PC-3 (cell line): ENCODE measurements at regions not wholly inside any gene's neighbourhood (a gene's known extent, or its start where the extent isn't known, plus 50 kb on each side); places are given as distances from the start of the nearest gene placed in this dataset.

Experiments used
- ATAC-seq: fragments of 200-7000 bp; cut with Tn5 transposase; 2 replicates; pipeline ENCODE4 v1.9.1; 2020; ENCODE audit warnings: mild to moderate bottlenecking, moderate library complexity
- BruUV-seq: library from RNA; stranded (reverse); fragments of 400-500 nt; replicated peaks from 2 replicates; lab custom pipeline; 2021; lab: Mats Ljungman, UMichigan
- CTCF ChIA-PET: fragments of 300-600 bp; sonication (Branson Sonifier 250); formaldehyde crosslinking; loops from one replicate; lab custom pipeline; 2022; ENCODE audit warnings: antibody characterized with exemption; lab: Charles Lee
- POLR2A ChIA-PET: fragments of 300-600 bp; sonication (Branson Sonifier 250); formaldehyde crosslinking; loops from one replicate; lab custom pipeline; 2022; ENCODE audit warnings: antibody characterized with exemption; ENCODE audit not compliant: unreplicated experiment; lab: Charles Lee
- DNase-seq: peaks from one replicate; pipeline ENCODE4 v3.0.0-alpha.2; 2015
- H2AFZ ChIP-seq: fragments of 300-600 bp; sonication (generic); 2 replicates; pipeline ENCODE4 v1.6.0; 2016; ENCODE audit warnings: antibody characterized with exemption, low read length
- H3F3A ChIP-seq: fragments of 300-600 bp; sonication (generic); one replicate; pipeline ENCODE4 v1.6.0; 2017; ENCODE audit warnings: antibody characterized with exemption, low read length, control low read depth, mild to moderate bottlenecking; ENCODE audit not compliant: unreplicated experiment
- H3K27ac ChIP-seq: fragments of 300-600 bp; sonication (generic); 2 replicates; pipeline ENCODE4 v1.5.1; 2016; ENCODE audit warnings: mild to moderate bottlenecking, low read length
- H3K27me3 ChIP-seq: fragments of 300-600 bp; sonication (generic); 2 replicates; pipeline ENCODE4 v1.6.1; 2016; ENCODE audit warnings: low read length, mixed read lengths
- H3K36me3 ChIP-seq: fragments of 300-600 bp; sonication (generic); 2 replicates; pipeline ENCODE4 v1.6.1; 2016; ENCODE audit warnings: low read depth, mixed run types, low read length, mixed read lengths
- H3K4me1 ChIP-seq: fragments of 300-600 bp; sonication (generic); 2 replicates; pipeline ENCODE4 v1.5.1; 2016; ENCODE audit warnings: low read length; ENCODE audit not compliant: insufficient read depth
- H3K4me2 ChIP-seq: fragments of 300-600 bp; sonication (generic); 2 replicates; pipeline ENCODE4 v1.6.0; 2016; ENCODE audit warnings: low read length
- H3K4me3 ChIP-seq: fragments of 300-600 bp; sonication (generic); 2 replicates; pipeline ENCODE4 v1.5.1; 2016; ENCODE audit warnings: mild to moderate bottlenecking, low read length, mixed read lengths
- H3K79me2 ChIP-seq: fragments of 300-600 bp; sonication (generic); 2 replicates; pipeline ENCODE4 v1.6.1; 2017; ENCODE audit warnings: low read length, mixed read lengths
- H3K9ac ChIP-seq: fragments of 300-600 bp; sonication (generic); 2 replicates; pipeline ENCODE4 v1.6.0; 2016; ENCODE audit warnings: mild to moderate bottlenecking, low read length
- H3K9me2 ChIP-seq: fragments of 300-600 bp; sonication (generic); replicated peaks from 2 replicates; pipeline ENCODE4 v1.6.1; 2016; ENCODE audit warnings: mixed run types, low read length, mixed read lengths
- H3K9me3 ChIP-seq: fragments of 300-600 bp; sonication (generic); 2 replicates; pipeline ENCODE4 v1.6.1; 2016; ENCODE audit warnings: low read length, mixed read lengths
- H4K20me1 ChIP-seq: fragments of 300-600 bp; sonication (generic); 2 replicates; pipeline ENCODE4 v1.6.1; 2016; ENCODE audit warnings: low read length, mixed read lengths
- EZH2 ChIP-seq: fragments of 300-600 bp; sonication (generic); IDR thresholded peaks from one replicate; pipeline ENCODE4 v1.6.1; 2017; ENCODE audit warnings: antibody characterized with exemption, mild to moderate bottlenecking, low read length; ENCODE audit not compliant: unreplicated experiment
- EZH2phosphoT487 ChIP-seq: fragments of 300-600 bp; sonication (generic); IDR thresholded peaks from 2 replicates; pipeline ENCODE4 v1.6.1; 2018; ENCODE audit warnings: mild to moderate bottlenecking, antibody characterized with exemption, low read length, borderline replicate concordance
- intact Hi-C: fragments of 100-400 bp; cut with micrococcal nuclease; formaldehyde crosslinking; loops from 2 replicates; pipeline ENCODE4 v1.9.0; 2023
- TF ChIP-seq, protein P1 (sequence below): fragments of 300-600 bp; sonication (generic); conservative IDR thresholded peaks from 2 replicates; pipeline ENCODE4 v1.5.1; 2017; ENCODE audit warnings: antibody characterized with exemption, low read depth, mild to moderate bottlenecking, low read length

DNA sequence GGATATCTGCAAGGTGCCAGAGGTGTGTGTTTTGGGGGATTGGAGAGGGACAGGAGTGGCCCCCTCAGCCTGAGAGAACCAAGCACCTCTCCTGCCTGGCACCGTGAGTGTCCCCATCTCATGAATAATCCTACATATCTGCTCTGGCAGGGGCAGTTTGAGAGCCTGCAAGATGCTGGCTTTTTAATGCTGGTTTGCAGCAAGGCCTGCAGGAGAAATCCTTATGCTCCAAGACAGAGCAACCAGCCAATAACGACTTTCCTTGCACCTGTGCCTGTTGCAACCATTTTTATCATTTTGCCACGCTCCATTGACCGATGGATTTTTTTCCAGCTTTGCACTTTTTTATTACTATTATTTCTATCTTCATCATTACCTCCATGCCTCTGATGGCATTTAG, 259.4 kb upstream of the SKOR2 start:
- intact Hi-C loops = no loop called here

DNA sequence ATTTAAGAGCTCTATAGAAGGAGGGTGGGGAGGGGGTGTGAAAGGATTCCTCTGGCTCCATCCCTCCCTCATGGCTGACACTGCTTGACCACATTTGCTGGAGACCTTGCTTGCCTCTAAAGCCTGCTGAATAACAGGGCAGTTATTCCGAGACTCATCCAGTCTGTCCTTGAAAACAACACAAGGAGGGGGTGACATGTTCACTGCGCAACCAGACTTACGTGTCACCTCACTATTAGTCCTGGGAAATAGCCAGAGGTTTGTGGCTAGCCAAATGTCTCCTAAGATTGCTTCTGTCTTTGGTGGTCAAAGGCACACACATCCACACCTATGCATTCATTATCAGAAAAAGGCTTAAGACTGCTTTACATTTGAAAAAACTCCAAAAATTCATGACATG, 256.2 kb upstream of the SKOR2 start:
- no peak overlapping the region for H2AFZ ChIP-seq
- intact Hi-C loops = no loop called here
- no peak overlapping the region for H3K27ac ChIP-seq
- no peak overlapping the region for H3K4me2 ChIP-seq
- no peaks in the 10 kb centered on the region for H3K4me1 ChIP-seq
- no peaks in the 10 kb centered on the region for H3K9me3 ChIP-seq
- no peaks in the 10 kb centered on the region for H3K27me3 ChIP-seq
- H3K9me2 ChIP-seq = no peaks in the 10 kb centered on the region
- H3K36me3 ChIP-seq = no peaks in the 10 kb centered on the region
- ATAC-seq (no peak), DNase-seq (no peak)
- H3K9ac ChIP-seq = no peak overlapping the region
- no peak for TF ChIP-seq EZH2
- no peak for TF ChIP-seq EZH2phosphoT487
- TF ChIP-seq, protein P1, sequence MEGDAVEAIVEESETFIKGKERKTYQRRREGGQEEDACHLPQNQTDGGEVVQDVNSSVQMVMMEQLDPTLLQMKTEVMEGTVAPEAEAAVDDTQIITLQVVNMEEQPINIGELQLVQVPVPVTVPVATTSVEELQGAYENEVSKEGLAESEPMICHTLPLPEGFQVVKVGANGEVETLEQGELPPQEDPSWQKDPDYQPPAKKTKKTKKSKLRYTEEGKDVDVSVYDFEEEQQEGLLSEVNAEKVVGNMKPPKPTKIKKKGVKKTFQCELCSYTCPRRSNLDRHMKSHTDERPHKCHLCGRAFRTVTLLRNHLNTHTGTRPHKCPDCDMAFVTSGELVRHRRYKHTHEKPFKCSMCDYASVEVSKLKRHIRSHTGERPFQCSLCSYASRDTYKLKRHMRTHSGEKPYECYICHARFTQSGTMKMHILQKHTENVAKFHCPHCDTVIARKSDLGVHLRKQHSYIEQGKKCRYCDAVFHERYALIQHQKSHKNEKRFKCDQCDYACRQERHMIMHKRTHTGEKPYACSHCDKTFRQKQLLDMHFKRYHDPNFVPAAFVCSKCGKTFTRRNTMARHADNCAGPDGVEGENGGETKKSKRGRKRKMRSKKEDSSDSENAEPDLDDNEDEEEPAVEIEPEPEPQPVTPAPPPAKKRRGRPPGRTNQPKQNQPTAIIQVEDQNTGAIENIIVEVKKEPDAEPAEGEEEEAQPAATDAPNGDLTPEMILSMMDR = no peak
- no TSS peak for BruUV-seq
- H3K79me2 ChIP-seq = no peaks in the 10 kb centered on the region
- no peaks in the 10 kb centered on the region for H3F3A ChIP-seq
- H3K4me3 ChIP-seq = no peak overlapping the region
- ChIA-PET CTCF (no interaction called here), POLR2A (no interaction called here)
- no peaks in the 10 kb centered on the region for H4K20me1 ChIP-seq

More for the DNA sequence above, 259.4 kb upstream of the SKOR2 start:
- ChIA-PET CTCF (no interaction called here), POLR2A (no interaction called here)
- H2AFZ ChIP-seq = no peak overlapping the region
- no peak for ATAC-seq
- no peaks in the 10 kb centered on the region for H3F3A ChIP-seq
- no peaks in the 10 kb centered on the region for H3K4me1 ChIP-seq
- H3K36me3 ChIP-seq = no peaks in the 10 kb centered on the region
- no peaks in the 10 kb centered on the region for H3K27me3 ChIP-seq
- no peak overlapping the region for H3K9ac ChIP-seq
- H3K4me2 ChIP-seq = no peak overlapping the region
- TF ChIP-seq, protein P1 = no peak
- TF ChIP-seq EZH2 (no peak), EZH2phosphoT487 (no peak)
- DNase-seq = no peak
- no peak overlapping the region for H3K27ac ChIP-seq
- H4K20me1 ChIP-seq = no peaks in the 10 kb centered on the region
- H3K4me3 ChIP-seq = no peak overlapping the region
- no peaks in the 10 kb centered on the region for H3K9me2 ChIP-seq
- no peaks in the 10 kb centered on the region for H3K79me2 ChIP-seq
- no TSS peak for BruUV-seq
- H3K9me3 ChIP-seq = no peaks in the 10 kb centered on the region

DNA sequence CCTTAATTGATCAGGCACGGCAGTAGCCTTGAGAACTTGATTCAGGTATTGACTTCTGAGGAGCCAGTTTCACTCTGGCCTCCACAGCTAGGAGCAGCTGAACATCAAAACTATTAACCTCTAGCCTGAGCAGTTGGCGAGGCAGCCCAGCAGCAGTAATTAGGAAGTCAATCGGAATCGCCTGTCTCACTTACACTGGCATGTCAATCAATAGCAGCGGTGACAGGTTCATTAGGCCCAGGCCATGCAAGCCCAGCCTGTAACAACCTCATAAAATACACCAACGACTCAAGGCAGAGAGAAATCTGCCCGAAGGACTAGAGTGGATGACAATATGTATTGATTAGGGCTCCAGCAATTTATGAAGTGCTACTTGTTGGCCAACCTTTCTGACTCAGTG, 255.4 kb upstream of the SKOR2 start:
- no peaks in the 10 kb centered on the region for H3K9me2 ChIP-seq
- TF ChIP-seq EZH2phosphoT487 (no peak), EZH2 (no peak)
- TF ChIP-seq, protein P1 = no peak
- POLR2A ChIA-PET = no interaction called here
- no peaks in the 10 kb centered on the region for H4K20me1 ChIP-seq
- no peaks in the 10 kb centered on the region for H3K36me3 ChIP-seq
- no peaks in the 10 kb centered on the region for H3F3A ChIP-seq
- ATAC-seq = no peak
- no peak overlapping the region for H3K4me2 ChIP-seq
- no peak overlapping the region for H3K4me3 ChIP-seq
- H3K4me1 ChIP-seq = no peaks in the 10 kb centered on the region
- CTCF ChIA-PET = no interaction called here
- BruUV-seq = no TSS peak
- H3K9ac ChIP-seq = no peak overlapping the region
- intact Hi-C loops = no loop called here
- H2AFZ ChIP-seq = no peak overlapping the region
- H3K79me2 ChIP-seq = no peaks in the 10 kb centered on the region
- H3K9me3 ChIP-seq = no peaks in the 10 kb centered on the region
- no peaks in the 10 kb centered on the region for H3K27me3 ChIP-seq
- no peak for DNase-seq
- no peak overlapping the region for H3K27ac ChIP-seq
